ENCODE measurements at regions not wholly inside any gene's neighbourhood (a gene's known extent, or its start where the extent isn't known, plus 50 kb on each side); places are given as distances from the start of the nearest gene placed in this dataset.

DNA sequence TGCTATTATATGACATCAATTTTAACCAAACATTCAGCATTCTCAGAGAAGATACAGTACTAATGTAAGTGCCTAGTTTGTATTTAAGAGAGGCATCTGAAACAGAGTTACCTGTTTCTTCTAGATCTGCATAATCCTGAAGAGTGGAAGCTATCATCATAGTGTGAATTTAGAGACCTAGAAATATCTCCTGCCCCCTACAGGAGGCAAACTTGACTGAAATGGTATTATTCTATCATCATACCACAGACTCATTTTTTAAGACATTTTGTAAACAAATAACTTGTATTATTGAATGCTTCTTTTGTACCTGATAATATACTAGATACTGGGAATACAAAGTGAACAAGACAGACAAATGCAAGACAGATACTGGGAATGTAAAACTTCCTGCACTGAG, 216.8 kb upstream of the RPS23 start:
- Histone ChIP-seq H3K79me1 (ENCODE audit: low read depth, low read length) (no peaks in the 10 kb centered on the region), H4K8ac (ENCODE audit: extremely low read depth, insufficient read depth, low read length) (no peak overlapping the region), H3K4me1 (replicated peaks in 1 of 4; ENCODE audit: control insufficient read depth in 3 of 4, insufficient read depth in 4 of 4, low read length in 3 of 4) (no peaks in the 10 kb centered on the region), H3K9ac (replicated peaks in 1 of 4; ENCODE audit: extremely low read depth in 1 of 4, low read depth in 3 of 4, low read length in 3 of 4) (no peak overlapping the region), H2AK5ac (ENCODE audit: low read depth, low read length) (no peak overlapping the region), H3K14ac (ENCODE audit: insufficient read length) (no peak overlapping the region), H2BK20ac (ENCODE audit: low read length) (no peak overlapping the region), H3K4ac (replicated peaks; ENCODE audit: insufficient read length, low read depth, low read length) (no peak overlapping the region), H2BK12ac (ENCODE audit: low read depth, low read length) (no peak overlapping the region), H3K23me2 (ENCODE audit: low read depth, low read length) (no peaks in the 10 kb centered on the region), H3K18ac (ENCODE audit: extremely low read depth, low read length) (no peak overlapping the region), H3K27me3 (replicated peaks in 1 of 4; ENCODE audit: control insufficient read depth in 3 of 4, extremely low read depth in 1 of 4, insufficient read depth in 3 of 4, low read length in 3 of 4) (no peaks in the 10 kb centered on the region), H4K5ac (ENCODE audit: insufficient read length, low read depth, low read length) (no peak overlapping the region), H3K4me2 (ENCODE audit: insufficient read depth in 1 of 2, low read depth in 2 of 2, low read length in 2 of 2) (no peak overlapping the region), H3K27ac (ENCODE audit: low read depth, low read length) (no peak overlapping the region), H3K9me3 (ENCODE audit: insufficient read depth in 2 of 2, low read depth in 1 of 2, low read length in 1 of 2) (0 out of 4 replicates have a peak, but pooled peaks cover 0 to 3% of the 10 kb centered on the region in 2 experiments), H4K91ac (replicated peaks; ENCODE audit: insufficient read length, low read length) (no peak overlapping the region), H4K20me1 (replicated peaks in 1 of 2; ENCODE audit: control insufficient read depth in 1 of 2, insufficient read depth in 2 of 2, low read length in 2 of 2) (no peaks in the 10 kb centered on the region), H2BK120ac (replicated peaks; ENCODE audit: low read depth, low read length) (no peak overlapping the region), H3K56ac (replicated peaks; ENCODE audit: insufficient read length, low read depth, low read length) (no peak overlapping the region), H3K36me3 (ENCODE audit: control insufficient read depth in 2 of 4, insufficient read depth in 4 of 4, low read length in 3 of 4) (no peaks in the 10 kb centered on the region), H2AFZ (ENCODE audit: low read length) (no peak overlapping the region), H2BK5ac (ENCODE audit: low read depth, low read length) (no peak overlapping the region), H3K23ac (ENCODE audit: insufficient read length) (no peak overlapping the region), H3K4me3 (ENCODE audit: extremely low read depth in 1 of 4, insufficient read depth in 2 of 4, low read depth in 3 of 4, low read length in 4 of 4) (no peak overlapping the region), H3K79me2 (ENCODE audit: control insufficient read depth in 1 of 2, insufficient read depth in 2 of 2, low read length in 2 of 2) (no peaks in the 10 kb centered on the region), H2BK15ac (ENCODE audit: low read length) (no peak overlapping the region)
- POLR2A ChIA-PET (ENCODE audit: partially characterized antibody), result no interaction called here
- DNase-seq (ENCODE audit: low read depth in 1 of 2, low spot score in 2 of 2), result no peak
- FAIRE-seq, result no peak
- TF ChIP-seq, protein P1, sequence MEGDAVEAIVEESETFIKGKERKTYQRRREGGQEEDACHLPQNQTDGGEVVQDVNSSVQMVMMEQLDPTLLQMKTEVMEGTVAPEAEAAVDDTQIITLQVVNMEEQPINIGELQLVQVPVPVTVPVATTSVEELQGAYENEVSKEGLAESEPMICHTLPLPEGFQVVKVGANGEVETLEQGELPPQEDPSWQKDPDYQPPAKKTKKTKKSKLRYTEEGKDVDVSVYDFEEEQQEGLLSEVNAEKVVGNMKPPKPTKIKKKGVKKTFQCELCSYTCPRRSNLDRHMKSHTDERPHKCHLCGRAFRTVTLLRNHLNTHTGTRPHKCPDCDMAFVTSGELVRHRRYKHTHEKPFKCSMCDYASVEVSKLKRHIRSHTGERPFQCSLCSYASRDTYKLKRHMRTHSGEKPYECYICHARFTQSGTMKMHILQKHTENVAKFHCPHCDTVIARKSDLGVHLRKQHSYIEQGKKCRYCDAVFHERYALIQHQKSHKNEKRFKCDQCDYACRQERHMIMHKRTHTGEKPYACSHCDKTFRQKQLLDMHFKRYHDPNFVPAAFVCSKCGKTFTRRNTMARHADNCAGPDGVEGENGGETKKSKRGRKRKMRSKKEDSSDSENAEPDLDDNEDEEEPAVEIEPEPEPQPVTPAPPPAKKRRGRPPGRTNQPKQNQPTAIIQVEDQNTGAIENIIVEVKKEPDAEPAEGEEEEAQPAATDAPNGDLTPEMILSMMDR (IDR thresholded peaks at IDR 0.05; ENCODE audit: control extremely low read depth in 1 of 3, insufficient read depth in 1 of 3, low read depth in 1 of 3, low read length in 3 of 3), result peak in 1 of 3 experiments; percentile 34; a peak in 1 of 4 replicates
- TF ChIP-seq GABPA (IDR thresholded peaks at IDR 0.05; ENCODE audit: borderline replicate concordance, insufficient read depth, low read length), result no peak
- TF ChIP-seq BRCA1 (IDR thresholded peaks at IDR 0.05; ENCODE audit: low read depth, low read length), result no peak
- peak in 1 of 2 experiments; percentile 15; a peak in 2 of 4 replicates for TF ChIP-seq RAD21 (IDR thresholded peaks at IDR 0.05 in 1 of 2, conservative IDR thresholded peaks at IDR 0.05 in 1 of 2; ENCODE audit: low read depth in 2 of 2, low read length in 2 of 2)
- CTCF ChIA-PET (ENCODE audit: partially characterized antibody), result interaction anchor here (0.6 to 2.3 kb wide), 17 partner anchors 11 to 364 kb away, joined by 3 to 9 read pairs (median 3); no protein-coding TSS in a partner anchor

All from H1 (cell line).